BLaER1 treated with 17β-estradiol and CSF1 and Interleukin-3, amounts not matched to agents 10 nM and 100 nM (cell line): ENCODE measurements at regions not wholly inside any gene's neighbourhood (a gene's known extent, or its start where the extent isn't known, plus 50 kb on each side); places are given as distances from the start of the nearest gene placed in this dataset.

Experiments
- H3K27ac ChIP-seq, 11 experiments: shearing (Covaris generic); formaldehyde crosslinking; 2 replicates each; pipeline ENCODE4 v1.8.1; 2022
- H3K27me3 ChIP-seq, 11 experiments: shearing (Covaris generic); formaldehyde crosslinking; 2 replicates each; pipeline ENCODE4 v1.8.1; 2022
- H3K36me3 ChIP-seq, 11 experiments: shearing (Covaris generic); formaldehyde crosslinking; 2 replicates each; pipeline ENCODE4 v1.8.1; 2022
- H3K4me1 ChIP-seq, 10 experiments: shearing (Covaris generic); formaldehyde crosslinking; 2 replicates each; pipeline ENCODE4 v1.8.1; 2022
- H3K4me2 ChIP-seq, 11 experiments: shearing (Covaris generic); formaldehyde crosslinking; 2 replicates each; pipeline ENCODE4 v1.8.1; 2022
- H3K4me3 ChIP-seq, 10 experiments: shearing (Covaris generic); formaldehyde crosslinking; 2 replicates each; pipeline ENCODE4 v1.8.1; 2022
- H3K9ac ChIP-seq, 11 experiments: shearing (Covaris generic); formaldehyde crosslinking; 2 replicates each; pipeline ENCODE4 v1.8.1; 2022
- H3K9me3 ChIP-seq, 11 experiments: shearing (Covaris generic); formaldehyde crosslinking; replicated peaks in 1 of 11; 2 replicates each; pipeline ENCODE4 v1.8.1; 2022
- H4K20me1 ChIP-seq, 11 experiments: shearing (Covaris generic); formaldehyde crosslinking; 2 replicates each; pipeline ENCODE4 v1.8.1; 2022
- Cebpa-rat ChIP-seq, 11 experiments: shearing (Covaris generic); IDR thresholded peaks; 2 replicates each; pipeline ENCODE4 v1.8.1; 2022

DNA sequence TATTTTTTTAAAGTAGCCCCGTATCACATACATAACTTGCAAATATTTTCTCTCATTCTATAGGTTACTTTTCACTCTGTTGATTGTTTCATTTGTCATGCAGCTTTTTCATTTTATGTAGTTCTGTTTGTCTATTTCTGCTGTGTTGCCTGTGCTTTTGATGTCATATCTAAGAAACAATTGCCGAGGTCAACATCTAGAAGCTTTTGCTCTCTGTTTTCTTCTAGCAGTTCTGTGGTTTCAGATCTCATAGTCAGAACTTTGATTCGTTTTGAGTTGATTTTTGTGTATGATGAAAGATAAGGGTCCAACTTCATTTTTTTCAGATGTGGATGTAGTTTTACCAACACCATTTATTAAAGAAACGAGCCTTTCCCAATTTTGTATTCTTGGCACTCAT lies 79.5 kb downstream of the CD200 start:
- Histone ChIP-seq H3K4me3 (no peak overlapping the region), H4K20me1 (no peaks in the 10 kb centered on the region), H3K9me3 (peaks cover 0 to 20% (median 0%) of the 10 kb centered on the region in 11 experiments; a peak in 5 of 22 replicates), H3K9ac (no peak overlapping the region), H3K27ac (no peak overlapping the region), H3K4me1 (peaks cover 0 to 12% (median 0%) of the 10 kb centered on the region in 10 experiments; a peak in 5 of 20 replicates), H3K4me2 (peak overlapping the region in 2 of 11 experiments; percentile 6 to 46; a peak in 3 of 22 replicates), H3K36me3 (no peaks in the 10 kb centered on the region), H3K27me3 (no peaks in the 10 kb centered on the region)
- TF ChIP-seq Cebpa-rat (IDR thresholded peaks at IDR 0.05), result no peak

DNA sequence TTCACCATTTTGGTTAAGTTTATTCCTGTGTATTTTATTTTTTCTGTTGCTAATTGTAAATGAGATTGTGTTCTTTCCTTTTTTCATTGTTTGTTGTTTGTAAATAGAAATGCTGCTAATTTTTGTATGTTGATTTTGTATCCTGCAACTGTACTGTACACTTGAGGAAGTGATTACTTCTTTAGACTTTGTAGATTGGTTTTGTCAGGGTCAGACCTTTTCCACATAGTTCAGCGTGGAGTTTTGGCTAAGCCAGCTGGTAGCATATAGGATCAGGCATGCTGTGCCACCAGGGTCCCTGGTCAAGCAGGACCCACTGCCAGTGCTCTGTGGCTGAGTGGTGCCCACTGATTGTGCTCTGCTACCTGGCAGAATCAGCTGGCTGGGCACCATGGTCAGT lies 80.1 kb downstream of the CD200 start:
- peaks cover 0 to 20% (median 0%) of the 10 kb centered on the region in 11 experiments; a peak in 5 of 22 replicates for H3K9me3 ChIP-seq
- H3K4me3 ChIP-seq, result no peak overlapping the region
- H4K20me1 ChIP-seq, result no peaks in the 10 kb centered on the region
- H3K9ac ChIP-seq, result no peak overlapping the region
- no peak for TF ChIP-seq Cebpa-rat (IDR thresholded peaks at IDR 0.05)
- no peaks in the 10 kb centered on the region for H3K27me3 ChIP-seq
- no peaks in the 10 kb centered on the region for H3K36me3 ChIP-seq
- H3K27ac ChIP-seq, result no peak overlapping the region
- H3K4me2 ChIP-seq, result peak overlapping the region in 3 of 11 experiments; percentile 5 to 46 (median 6); a peak in 4 of 22 replicates
- peaks cover 0 to 12% (median 0%) of the 10 kb centered on the region in 10 experiments; a peak in 5 of 20 replicates for H3K4me1 ChIP-seq

DNA sequence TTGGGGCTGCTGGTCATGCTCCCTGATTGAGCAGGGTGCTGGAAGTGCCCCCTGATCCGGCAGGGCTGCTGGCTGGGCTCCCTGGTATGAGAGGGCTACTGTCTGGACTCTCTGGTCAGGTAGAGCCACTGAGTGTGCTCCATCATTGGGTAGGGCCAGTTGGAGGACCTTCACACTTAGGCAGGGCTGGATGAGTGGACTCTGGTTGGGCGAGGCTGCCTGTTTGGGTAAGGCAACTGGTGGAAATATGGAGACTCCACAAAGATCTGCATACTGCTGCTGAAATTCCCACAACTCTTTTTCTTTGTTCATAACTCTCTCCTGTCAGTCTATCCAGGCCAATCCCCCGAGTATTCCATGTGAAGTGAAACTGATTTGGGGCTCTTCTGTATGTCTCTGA lies 80.8 kb downstream of the CD200 start:
- no peak overlapping the region for H3K4me3 ChIP-seq
- no peak overlapping the region for H3K27ac ChIP-seq
- no peak for TF ChIP-seq Cebpa-rat (IDR thresholded peaks at IDR 0.05)
- H3K4me1 ChIP-seq, result peaks cover 0 to 12% (median 0%) of the 10 kb centered on the region in 10 experiments; a peak in 5 of 20 replicates
- H3K27me3 ChIP-seq, result no peaks in the 10 kb centered on the region
- peak overlapping the region in 1 of 11 experiments; percentile 46; a peak in 2 of 22 replicates for H3K4me2 ChIP-seq
- H4K20me1 ChIP-seq, result no peaks in the 10 kb centered on the region
- no peaks in the 10 kb centered on the region for H3K36me3 ChIP-seq
- peaks cover 0 to 20% (median 0%) of the 10 kb centered on the region in 11 experiments; a peak in 5 of 22 replicates for H3K9me3 ChIP-seq
- no peak overlapping the region for H3K9ac ChIP-seq
